Hematopoietic multipotent progenitor cell treated with erythropoietin and hydrocortisone succinate and interleukin-3 and kit ligand, for 6 days (in vitro differentiated cells): ENCODE measurements at regions not wholly inside any gene's neighbourhood (a gene's known extent, or its start where the extent isn't known, plus 50 kb on each side); places are given as distances from the start of the nearest gene placed in this dataset.

ENCODE experiments used
- DNase-seq: peaks from one replicate; pipeline ENCODE4 v3.0.0-alpha.2; 2015

GRCh38 chr2:240349133-240350005, 86.1 kb upstream of the GPC1 start:
- DNase-seq, result no peak

- DNase-seq, result no peak
These were observed 85.5 kb upstream of the GPC1 start for GRCh38 chr2:240350006-240350355.

GRCh38 chr2:240350696-240351087, 84.8 kb upstream of the GPC1 start:
- DNase-seq, result no peak

DNA sequence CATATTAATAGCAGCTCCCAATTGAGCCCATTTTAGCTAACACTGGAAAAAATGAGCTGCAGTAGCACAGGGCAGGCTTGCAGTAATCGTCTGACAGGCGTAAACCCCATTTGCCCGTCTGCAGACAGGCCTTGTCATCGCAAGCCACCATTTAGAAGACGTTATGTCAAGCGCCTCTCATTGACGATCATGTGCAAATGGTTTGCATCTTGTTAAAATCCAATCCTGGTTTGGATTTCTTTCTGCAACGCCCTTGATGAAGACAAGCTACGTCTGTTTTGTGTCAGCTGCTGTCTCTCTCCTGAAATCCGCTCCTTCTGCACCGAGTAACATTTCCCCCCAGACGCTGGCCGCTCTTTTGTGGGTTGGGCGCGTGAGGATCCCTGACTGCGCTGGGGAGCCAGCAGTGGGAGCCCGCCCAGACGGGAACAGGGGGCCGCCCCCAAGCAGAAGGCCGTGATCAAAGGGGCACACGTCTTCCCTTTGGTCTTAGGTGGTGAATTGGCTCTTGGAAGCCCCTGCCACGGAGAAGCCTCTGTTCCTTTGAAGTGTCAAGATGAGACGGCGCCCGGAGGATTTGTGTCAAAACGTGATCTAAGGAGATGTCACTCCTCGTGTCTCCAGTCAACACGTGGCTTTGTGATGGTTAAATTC, 84.2 kb upstream of the GPC1 start:
- no peak for DNase-seq

GRCh38 chr2:240351826-240352426, 83.5 kb upstream of the GPC1 start:
- DNase-seq, result no peak

GRCh38 chr2:240353086-240353798, 82.2 kb upstream of the GPC1 start:
- no peak for DNase-seq

- DNase-seq, result no peak
These were observed 81.5 kb upstream of the GPC1 start for GRCh38 chr2:240353944-240354343.

DNA sequence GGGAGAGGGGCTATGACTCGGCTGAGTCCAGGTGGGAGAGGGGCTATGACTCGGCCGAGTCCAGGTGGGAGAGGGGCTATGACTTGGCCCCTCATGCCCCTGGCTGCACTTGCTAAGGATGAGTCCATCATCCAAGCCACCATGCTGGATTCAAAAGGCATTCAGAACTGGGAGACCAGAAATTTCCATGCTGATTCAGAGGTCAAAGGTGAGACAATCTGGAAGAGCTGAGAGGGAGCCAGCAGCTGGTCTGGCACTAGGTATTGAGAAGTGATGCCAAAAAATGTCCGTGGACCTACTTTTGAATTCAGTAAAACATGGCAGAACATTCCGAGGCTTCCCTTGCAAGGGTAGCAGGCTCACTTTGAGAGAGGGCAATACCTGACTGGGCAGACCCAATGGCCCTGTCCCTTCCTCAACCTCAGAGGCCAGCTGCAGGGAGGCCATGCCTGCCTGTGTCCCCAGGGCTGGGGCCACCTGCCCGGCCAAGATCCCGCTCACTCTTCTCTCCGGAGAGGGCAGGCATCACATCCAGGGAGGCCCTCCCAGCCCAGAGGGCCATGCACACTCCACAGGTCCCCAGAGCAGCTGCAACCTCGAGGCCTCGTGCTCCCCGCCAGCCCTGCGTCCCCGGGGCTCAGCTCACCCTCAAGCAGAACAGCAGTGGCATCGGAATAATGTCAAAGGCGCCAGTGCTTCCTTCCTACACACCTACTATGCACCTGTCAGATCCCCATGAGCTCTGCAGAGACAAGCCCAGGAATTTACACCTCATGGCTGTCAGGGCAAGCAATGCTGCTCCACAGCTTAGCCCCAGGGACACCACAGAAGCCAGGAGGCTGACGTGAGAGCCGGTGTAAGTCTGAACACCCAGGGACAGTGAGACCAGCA, 80.2 kb upstream of the GPC1 start:
- no peak for DNase-seq

- DNase-seq, result no peak
These were observed 79.5 kb upstream of the GPC1 start for GRCh38 chr2:240355962-240356361.

DNA sequence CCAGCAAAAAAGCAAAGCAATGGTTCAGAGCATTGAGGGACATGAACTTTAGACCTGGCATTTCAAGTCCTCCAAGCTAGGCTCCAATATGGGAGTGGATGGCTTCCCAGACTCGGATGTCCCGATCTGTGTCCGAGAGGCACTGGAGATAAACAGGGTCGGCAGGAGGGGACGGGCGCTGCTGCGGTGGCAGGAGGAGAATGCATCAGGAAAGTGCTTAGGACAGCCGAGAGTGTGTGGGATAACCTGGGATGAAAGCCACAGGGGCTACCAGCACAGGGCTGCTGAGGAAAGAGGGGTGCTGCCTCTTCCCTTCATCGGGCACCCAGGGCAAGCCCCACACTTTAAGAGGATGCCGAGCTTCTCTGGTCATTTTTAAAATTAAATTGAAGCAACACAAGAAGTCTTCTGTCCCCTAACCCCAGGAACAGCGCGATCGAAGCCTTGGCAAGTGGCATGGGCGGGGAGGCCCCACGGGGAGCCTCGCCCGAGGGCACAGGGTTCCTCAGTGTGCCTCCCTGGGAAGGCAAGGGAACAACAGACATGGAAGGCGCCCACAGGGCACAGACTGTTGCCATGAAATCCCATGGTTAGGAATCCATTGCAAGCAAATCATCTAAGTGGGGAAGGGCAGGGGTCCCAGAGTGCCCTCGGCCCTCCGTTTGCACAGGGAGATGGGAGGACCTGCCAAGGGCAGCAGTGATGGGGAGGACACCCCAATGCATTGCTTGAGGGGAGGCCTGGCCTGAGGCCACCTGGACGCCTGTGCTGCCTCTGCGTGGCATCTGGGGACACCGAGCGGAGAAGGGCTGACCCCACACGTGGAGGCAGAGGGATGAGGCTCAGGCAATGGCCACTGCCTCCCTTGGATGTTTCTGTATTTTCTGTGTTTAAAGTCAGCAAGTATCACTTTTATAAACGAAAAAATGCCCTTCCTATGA, 78.5 kb upstream of the GPC1 start:
- DNase-seq, result no peak

DNA sequence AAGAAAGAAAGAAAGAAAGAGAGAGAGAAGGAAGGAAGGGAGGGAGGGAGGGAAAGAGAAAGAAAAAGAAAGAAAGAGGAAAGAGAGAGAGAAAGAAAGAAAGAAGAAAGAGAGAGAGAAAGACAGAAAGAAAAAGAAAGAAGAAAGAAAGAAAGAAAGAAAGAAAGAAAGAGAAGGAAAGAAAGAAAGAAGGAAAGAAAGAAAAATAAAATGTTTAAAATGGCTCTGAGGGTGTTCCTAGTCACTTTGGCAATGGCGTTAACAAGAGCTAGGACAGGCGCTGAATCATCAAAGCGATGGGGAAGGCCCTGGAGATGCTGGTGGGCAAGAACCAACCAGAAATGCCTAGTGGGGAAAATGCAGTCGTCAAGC, 77.8 kb upstream of the GPC1 start:
- DNase-seq, result no peak

GRCh38 chr2:240358080-240358479, 77.4 kb upstream of the GPC1 start:
- no peak for DNase-seq

- DNase-seq, result no peak
These were observed 76.6 kb upstream of the GPC1 start for GRCh38 chr2:240358821-240359397.

DNA sequence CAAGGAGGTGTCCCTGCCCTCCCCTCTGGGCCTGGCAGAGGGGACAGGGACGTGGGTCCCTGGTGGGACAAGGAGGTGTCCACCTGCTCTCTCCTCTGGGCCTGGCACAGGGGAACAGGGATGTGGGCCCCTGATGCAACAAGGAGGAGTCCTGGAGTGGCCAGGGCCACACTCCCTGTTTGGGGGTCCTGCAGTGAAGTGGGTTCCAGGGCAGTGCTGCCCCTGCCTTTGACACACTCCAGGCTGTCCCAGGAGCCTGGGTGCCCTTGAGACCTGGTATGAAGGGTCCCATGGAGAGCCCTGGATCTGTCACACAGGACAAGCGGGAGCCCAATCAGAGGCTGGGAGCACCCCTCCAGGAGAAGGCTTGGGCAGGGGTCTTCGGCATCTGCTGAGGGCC, 75.8 kb upstream of the GPC1 start:
- DNase-seq, result no peak

- no peak for DNase-seq
These were observed 74.6 kb upstream of the GPC1 start for GRCh38 chr2:240360645-240361475.

DNA sequence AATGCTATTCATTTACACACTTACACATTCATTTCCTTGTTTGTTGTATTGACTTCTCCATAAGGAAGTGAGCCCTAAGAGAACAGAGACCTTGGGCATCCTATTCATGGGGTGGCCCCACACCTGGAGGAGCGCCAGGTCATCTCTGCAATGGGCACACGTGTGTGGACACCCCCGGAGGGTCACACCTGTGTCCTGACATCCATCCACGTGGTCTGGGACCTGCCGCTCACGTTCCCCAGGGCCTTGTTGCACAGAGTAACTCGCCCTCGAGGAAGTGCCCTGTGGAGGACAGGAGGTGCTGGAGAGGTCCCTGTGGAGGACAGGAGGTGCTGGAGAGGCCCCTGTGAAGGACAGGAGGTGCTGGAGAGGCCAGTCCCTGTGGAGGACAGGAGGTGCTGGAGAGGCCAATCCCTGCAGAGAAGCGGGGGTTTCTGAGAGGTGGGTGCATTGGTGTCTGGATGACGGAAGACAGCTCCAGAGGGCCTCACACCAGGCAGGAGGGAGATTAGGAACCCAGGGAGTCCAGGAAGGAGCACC, 73.2 kb upstream of the GPC1 start:
- DNase-seq, result no peak

GRCh38 chr2:240362826-240363745, 72.4 kb upstream of the GPC1 start:
- DNase-seq, result no peak

- DNase-seq, result no peak
These were observed 71.5 kb upstream of the GPC1 start for GRCh38 chr2:240363746-240364581.
